COLO668 (cell line): ENCODE measurements at regions not wholly inside any gene's neighbourhood (a gene's known extent, or its start where the extent isn't known, plus 50 kb on each side); places are given as distances from the start of the nearest gene placed in this dataset.
"Not testable (repeated sequence)": the region's sequence is repeated elsewhere in the genome, so short reads cannot be mapped to it uniquely, and the experiment has no call there.

ENCODE experiments used
- DNase-seq: peaks from one replicate; lab custom pipeline; 2025; ENCODE audit not compliant: unreplicated experiment; lab: John Stamatoyannopoulos, UW

GRCh38 chr19:23536341-23536740 is 141.1 kb upstream of the ZNF91 start:
- DNase-seq, result not testable (repeated sequence)

GRCh38 chr19:23535901-23536300 is 140.6 kb upstream of the ZNF91 start:
- not testable (repeated sequence) for DNase-seq

GRCh38 chr19:23533441-23533840 is 138.2 kb upstream of the ZNF91 start:
- not testable (repeated sequence) for DNase-seq

GRCh38 chr19:23531976-23532375 is 136.7 kb upstream of the ZNF91 start:
- no peak for DNase-seq

- no peak for DNase-seq
These were observed 136.0 kb upstream of the ZNF91 start for GRCh38 chr19:23531231-23531790.

- DNase-seq, result no peak
These were observed 133.1 kb upstream of the ZNF91 start for GRCh38 chr19:23528376-23528775.

GRCh38 chr19:23527797-23528196 is 132.5 kb upstream of the ZNF91 start:
- no peak for DNase-seq

- DNase-seq, result no peak
These were observed 131.0 kb upstream of the ZNF91 start for GRCh38 chr19:23526302-23526701.

- DNase-seq, result no peak
These were observed 130.1 kb upstream of the ZNF91 start for GRCh38 chr19:23525276-23525852.

GRCh38 chr19:23523863-23524262 is 128.6 kb upstream of the ZNF91 start:
- DNase-seq, result no peak

- DNase-seq, result no peak
These were observed 127.2 kb upstream of the ZNF91 start for GRCh38 chr19:23522431-23522830.

GRCh38 chr19:23521471-23521870 is 126.2 kb upstream of the ZNF91 start:
- DNase-seq, result no peak

- DNase-seq, result no peak
These were observed 125.2 kb upstream of the ZNF91 start for GRCh38 chr19:23520441-23520840.

GRCh38 chr19:23519031-23519430 is 123.8 kb upstream of the ZNF91 start:
- no peak for DNase-seq

- no peak for DNase-seq
These were observed 121.0 kb upstream of the ZNF91 start for GRCh38 chr19:23516266-23516665.

- no peak for DNase-seq
These were observed 120.3 kb upstream of the ZNF91 start for GRCh38 chr19:23515551-23515950.

GRCh38 chr19:23512151-23512925 is 117.1 kb upstream of the ZNF91 start:
- no peak for DNase-seq

GRCh38 chr19:23509686-23510450 is 114.6 kb upstream of the ZNF91 start:
- DNase-seq, result no peak

GRCh38 chr19:23507446-23507845 is 112.2 kb upstream of the ZNF91 start:
- no peak for DNase-seq

GRCh38 chr19:23505738-23506137 is 110.5 kb upstream of the ZNF91 start:
- DNase-seq, result no peak

GRCh38 chr19:23482829-23483228 is 87.6 kb upstream of the ZNF91 start:
- no peak for DNase-seq

GRCh38 chr19:23481043-23481442 is 85.8 kb upstream of the ZNF91 start:
- peak; percentile 13 for DNase-seq
